SK-N-SH treated with all-trans-retinoic acid at 6 μM for 48 hours (cell line): ENCODE measurements at regions not wholly inside any gene's neighbourhood (a gene's known extent, or its start where the extent isn't known, plus 50 kb on each side); places are given as distances from the start of the nearest gene placed in this dataset.

ENCODE experiments used
- CSDC2 ChIP-seq: fragments of 250-450 bp; sonication (Bioruptor Pico); IDR thresholded peaks from 2 replicates; pipeline ENCODE4 v1.5.0; 2020; ENCODE audit warnings: mild to moderate bottlenecking, moderate library complexity
- PATZ1 ChIP-seq: fragments of 250-450 bp; sonication (Bioruptor Pico); IDR thresholded peaks from 2 replicates; pipeline ENCODE4 v1.8.0; 2020; ENCODE audit warnings: mild to moderate bottlenecking, moderate library complexity, borderline replicate concordance
- RARB ChIP-seq: fragments of 250-450 bp; sonication (Bioruptor Pico); IDR thresholded peaks from 2 replicates; pipeline ENCODE4 v1.8.0; 2021; ENCODE audit warnings: mild to moderate bottlenecking, moderate library complexity
- ZFP3 ChIP-seq: fragments of 250-450 bp; sonication (Bioruptor Pico); IDR thresholded peaks from 2 replicates; pipeline ENCODE4 v1.5.0; 2020; ENCODE audit warnings: mild to moderate bottlenecking, moderate library complexity
- ZFP30 ChIP-seq: fragments of 450-650 bp; formaldehyde crosslinking; IDR thresholded peaks from 2 replicates; pipeline ENCODE4 v1.5.0; 2022; ENCODE audit warnings: mild to moderate bottlenecking, moderate library complexity

- TF ChIP-seq RARB (CRISPR knock-in tag) (no peak), CSDC2 (CRISPR knock-in tag) (no peak), PATZ1 (no peak), ZFP3 (CRISPR knock-in tag) (no peak), ZFP30 (CRISPR knock-in tag) (no peak)
Observed at GRCh38 chr2:30393510-30393909, 53.5 kb upstream of the LCLAT1 start.
